Activated CD4-positive, alpha-beta T cell treated with anti-CD3 and anti-CD28 coated beads, Interleukin-2, amount 10 ng/mL, durations not matched to agents 24 days and 14 days (primary cell): ENCODE measurements at regions not wholly inside any gene's neighbourhood (a gene's known extent, or its start where the extent isn't known, plus 50 kb on each side); places are given as distances from the start of the nearest gene placed in this dataset.
A peak's percentile ranks its signal among the peaks of the same experiment; 100 is the strongest.

Experiments used
- DNase-seq: peaks from one replicate; pipeline ENCODE4 v3.0.0; 2022
- H3K27ac Mint-ChIP-seq: one replicate; pipeline ENCODE4 v1.8.0; 2022; ENCODE audit warnings: mild to moderate bottlenecking, mixed read lengths
- H3K27me3 Mint-ChIP-seq: one replicate; pipeline ENCODE4 v1.8.0; 2022; ENCODE audit warnings: mixed read lengths
- H3K36me3 Mint-ChIP-seq: one replicate; pipeline ENCODE4 v1.8.0; 2022; ENCODE audit warnings: low read depth, mild to moderate bottlenecking, mixed read lengths
- H3K4me1 Mint-ChIP-seq: one replicate; pipeline ENCODE4 v1.8.0; 2021; ENCODE audit warnings: mixed read lengths
- H3K4me3 Mint-ChIP-seq: one replicate; pipeline ENCODE4 v1.8.0; 2022; ENCODE audit warnings: mild to moderate bottlenecking, moderate library complexity, mixed read lengths
- H3K9me3 Mint-ChIP-seq: one replicate; pipeline ENCODE4 v1.8.0; 2021; ENCODE audit warnings: mixed read lengths
- intact Hi-C: fragments of 100-400 bp; cut with micrococcal nuclease; formaldehyde crosslinking; loops from one replicate; pipeline ENCODE4 v1.15.1; 2023

- Mint-ChIP-seq H3K36me3 (peaks cover 4% of the 10 kb centered on the region), H3K27me3 (peaks cover 2% of the 10 kb centered on the region), H3K9me3 (peaks cover 4% of the 10 kb centered on the region), H3K4me1 (peaks cover 64% of the 10 kb centered on the region), H3K27ac (no peak overlapping the region), H3K4me3 (no peak overlapping the region)
- intact Hi-C loops = no loop called here
- no peak for DNase-seq
Observed at GRCh38 chr15:70530906-70531305, 232.5 kb downstream of the UACA start.

GRCh38 chr15:70530503-70530902 is 232.9 kb downstream of the UACA start:
- no peak for DNase-seq
- Mint-ChIP-seq H3K9me3 (peaks cover 4% of the 10 kb centered on the region), H3K27ac (no peak overlapping the region), H3K4me3 (no peak overlapping the region), H3K36me3 (peaks cover 4% of the 10 kb centered on the region), H3K4me1 (peaks cover 60% of the 10 kb centered on the region), H3K27me3 (peaks cover 2% of the 10 kb centered on the region)
- intact Hi-C loops = no loop called here

GRCh38 chr15:70530017-70530499 is 233.3 kb downstream of the UACA start:
- Mint-ChIP-seq H3K27me3 (peaks cover 3% of the 10 kb centered on the region), H3K36me3 (peaks cover 4% of the 10 kb centered on the region), H3K4me1 (peaks cover 56% of the 10 kb centered on the region), H3K27ac (no peak overlapping the region), H3K9me3 (peaks cover 4% of the 10 kb centered on the region), H3K4me3 (no peak overlapping the region)
- intact Hi-C loops = no loop called here
- DNase-seq = no peak

GRCh38 chr15:70528816-70529215 is 234.5 kb downstream of the UACA start:
- peak; percentile 60 for DNase-seq
- peak overlapping the region; percentile 26 for H3K4me3 Mint-ChIP-seq
- H3K27ac Mint-ChIP-seq = peak overlapping the region; percentile 27

GRCh38 chr15:70528270-70528706 is 235.1 kb downstream of the UACA start:
- H3K4me3 Mint-ChIP-seq = peak overlapping the region; percentile 79
- intact Hi-C loops = loop anchor here (2.0 kb wide), 3 partner anchors 15 to 41 kb away; no protein-coding TSS in a partner anchor
- peaks cover 4% of the 10 kb centered on the region for H3K36me3 Mint-ChIP-seq

More at GRCh38 chr15:70528816-70529215, 234.5 kb downstream of the UACA start:
- intact Hi-C loops = loop anchor here (2.0 kb wide), 3 partner anchors 16 to 42 kb away; no protein-coding TSS in a partner anchor
- Mint-ChIP-seq H3K4me1 (peaks cover 47% of the 10 kb centered on the region), H3K27me3 (peaks cover 5% of the 10 kb centered on the region), H3K36me3 (peaks cover 4% of the 10 kb centered on the region), H3K9me3 (peaks cover 4% of the 10 kb centered on the region)

GRCh38 chr15:70526974-70527325 is 236.4 kb downstream of the UACA start:
- no peak overlapping the region for H3K27ac Mint-ChIP-seq
- no peak overlapping the region for H3K4me3 Mint-ChIP-seq
- peaks cover 41% of the 10 kb centered on the region for H3K4me1 Mint-ChIP-seq
- no peak for DNase-seq
- intact Hi-C loops = no loop called here
- peaks cover 4% of the 10 kb centered on the region for H3K9me3 Mint-ChIP-seq
- H3K36me3 Mint-ChIP-seq = peaks cover 4% of the 10 kb centered on the region
- H3K27me3 Mint-ChIP-seq = peaks cover 7% of the 10 kb centered on the region

More at GRCh38 chr15:70528270-70528706, 235.1 kb downstream of the UACA start:
- H3K4me1 Mint-ChIP-seq = peaks cover 43% of the 10 kb centered on the region
- DNase-seq = peak; percentile 92
- peaks cover 4% of the 10 kb centered on the region for H3K9me3 Mint-ChIP-seq
- peak overlapping the region; percentile 74 for H3K27ac Mint-ChIP-seq
- H3K27me3 Mint-ChIP-seq = peaks cover 5% of the 10 kb centered on the region

- H3K27ac Mint-ChIP-seq = no peak overlapping the region
- peaks cover 9% of the 10 kb centered on the region for H3K27me3 Mint-ChIP-seq
- H3K4me3 Mint-ChIP-seq = no peak overlapping the region
- peaks cover 41% of the 10 kb centered on the region for H3K4me1 Mint-ChIP-seq
- H3K36me3 Mint-ChIP-seq = peaks cover 4% of the 10 kb centered on the region
- peaks cover 4% of the 10 kb centered on the region for H3K9me3 Mint-ChIP-seq
- intact Hi-C loops = no loop called here
- no peak for DNase-seq
Observed at GRCh38 chr15:70526221-70526973, 237.0 kb downstream of the UACA start.

GRCh38 chr15:70525551-70525950 is 237.8 kb downstream of the UACA start:
- Mint-ChIP-seq H3K4me1 (peaks cover 41% of the 10 kb centered on the region), H3K27me3 (peaks cover 12% of the 10 kb centered on the region), H3K4me3 (no peak overlapping the region)

GRCh38 chr15:70524470-70524869 is 238.9 kb downstream of the UACA start:
- peaks cover 4% of the 10 kb centered on the region for H3K36me3 Mint-ChIP-seq

More at GRCh38 chr15:70525551-70525950, 237.8 kb downstream of the UACA start:
- intact Hi-C loops = no loop called here
- H3K9me3 Mint-ChIP-seq = peaks cover 4% of the 10 kb centered on the region
- H3K27ac Mint-ChIP-seq = no peak overlapping the region
- H3K36me3 Mint-ChIP-seq = peaks cover 4% of the 10 kb centered on the region
- no peak for DNase-seq

GRCh38 chr15:70523616-70524015 is 239.7 kb downstream of the UACA start:
- H3K9me3 Mint-ChIP-seq = peaks cover 4% of the 10 kb centered on the region
- no peak for DNase-seq
- intact Hi-C loops = no loop called here
- H3K4me3 Mint-ChIP-seq = no peak overlapping the region
- H3K27ac Mint-ChIP-seq = no peak overlapping the region
- H3K4me1 Mint-ChIP-seq = peaks cover 23% of the 10 kb centered on the region
- H3K36me3 Mint-ChIP-seq = peaks cover 4% of the 10 kb centered on the region
- H3K27me3 Mint-ChIP-seq = peaks cover 24% of the 10 kb centered on the region

More at GRCh38 chr15:70524470-70524869, 238.9 kb downstream of the UACA start:
- H3K27me3 Mint-ChIP-seq = peaks cover 16% of the 10 kb centered on the region
- no peak overlapping the region for H3K27ac Mint-ChIP-seq
- intact Hi-C loops = no loop called here
- H3K9me3 Mint-ChIP-seq = peaks cover 4% of the 10 kb centered on the region
- H3K4me1 Mint-ChIP-seq = peaks cover 32% of the 10 kb centered on the region
- H3K4me3 Mint-ChIP-seq = no peak overlapping the region
- no peak for DNase-seq

- H3K27ac Mint-ChIP-seq = no peak overlapping the region
- no peak for DNase-seq
- H3K27me3 Mint-ChIP-seq = peaks cover 25% of the 10 kb centered on the region
- intact Hi-C loops = no loop called here
- H3K4me3 Mint-ChIP-seq = no peak overlapping the region
- peaks cover 2% of the 10 kb centered on the region for H3K9me3 Mint-ChIP-seq
- peaks cover 2% of the 10 kb centered on the region for H3K36me3 Mint-ChIP-seq
- peaks cover 19% of the 10 kb centered on the region for H3K4me1 Mint-ChIP-seq
Observed at GRCh38 chr15:70523192-70523591, 240.2 kb downstream of the UACA start.

GRCh38 chr15:70522323-70522966 is 240.9 kb downstream of the UACA start:
- H3K4me1 Mint-ChIP-seq = peaks cover 13% of the 10 kb centered on the region
- H3K9me3 Mint-ChIP-seq = no peaks in the 10 kb centered on the region
- no peaks in the 10 kb centered on the region for H3K36me3 Mint-ChIP-seq
- H3K27me3 Mint-ChIP-seq = peaks cover 29% of the 10 kb centered on the region
- no peak overlapping the region for H3K4me3 Mint-ChIP-seq
- intact Hi-C loops = no loop called here
- H3K27ac Mint-ChIP-seq = no peak overlapping the region
- no peak for DNase-seq

- peak overlapping the region; percentile 3 for H3K27ac Mint-ChIP-seq
- DNase-seq = no peak
- H3K4me3 Mint-ChIP-seq = no peak overlapping the region
- intact Hi-C loops = no loop called here
- H3K4me1 Mint-ChIP-seq = peaks cover 7% of the 10 kb centered on the region
- H3K27me3 Mint-ChIP-seq = peaks cover 34% of the 10 kb centered on the region
- H3K36me3 Mint-ChIP-seq = no peaks in the 10 kb centered on the region
- H3K9me3 Mint-ChIP-seq = no peaks in the 10 kb centered on the region
Observed at GRCh38 chr15:70521576-70522322, 241.6 kb downstream of the UACA start.
